ENCODE measurements at regions not wholly inside any gene's neighbourhood (a gene's known extent, or its start where the extent isn't known, plus 50 kb on each side); places are given as distances from the start of the nearest gene placed in this dataset.

- no peak overlapping the region for H2AFZ ChIP-seq (ENCODE audit: low read depth, low read length)
- peaks cover 3% of the 10 kb centered on the region for H3K9me3 ChIP-seq (ENCODE audit: insufficient read depth, low read depth, low read length)
- no peaks in the 10 kb centered on the region for H3K36me3 ChIP-seq (ENCODE audit: insufficient read depth, low read length)
- no peaks in the 10 kb centered on the region for H3K79me2 ChIP-seq (ENCODE audit: insufficient read depth, low read length)
- H3K27me3 Mint-ChIP-seq (ENCODE audit: low read depth, unreplicated experiment): peaks cover 67% of the 10 kb centered on the region
- peaks cover 12% of the 10 kb centered on the region for H3K27me3 ChIP-seq (ENCODE audit: insufficient read depth, low read length)
- no peak overlapping the region for H3K4me2 ChIP-seq (ENCODE audit: low read length)
- TF ChIP-seq EZH2 (IDR thresholded peaks at IDR 0.05; ENCODE audit: insufficient read depth, low read length): no peak
- no peak for TF ChIP-seq CTCF (IDR thresholded peaks at IDR 0.05; ENCODE audit: insufficient read depth, low read depth, low read length)
- no peak overlapping the region for H3K27ac ChIP-seq (ENCODE audit: low read depth, low read length)
- no peaks in the 10 kb centered on the region for H4K20me1 ChIP-seq (ENCODE audit: insufficient read depth, low read length)
- peaks cover 7% of the 10 kb centered on the region for H3K9me3 Mint-ChIP-seq (ENCODE audit: unreplicated experiment)
- no peaks in the 10 kb centered on the region for H3K36me3 Mint-ChIP-seq (ENCODE audit: low read depth, unreplicated experiment)
- no peak for FAIRE-seq
- peaks cover 27% of the 10 kb centered on the region for H3K4me1 ChIP-seq (ENCODE audit: insufficient read depth, low read length)
- no peak overlapping the region for H3K4me3 ChIP-seq (ENCODE audit: insufficient read depth, low read depth, low read length)
- no peak overlapping the region for H3K9ac ChIP-seq (ENCODE audit: low read length)
- no peak overlapping the region for H3K27ac Mint-ChIP-seq (ENCODE audit: unreplicated experiment)
- H3K4me1 Mint-ChIP-seq (ENCODE audit: low read depth, unreplicated experiment): peaks cover 4% of the 10 kb centered on the region
- H3K4me3 Mint-ChIP-seq (ENCODE audit: unreplicated experiment): no peak overlapping the region
- no peak for DNase-seq (ENCODE audit: low read depth)
These were observed 164.8 kb upstream of the FOXF1 start for GRCh38 chr16:86345516-86345915.

- FAIRE-seq: peak; percentile 17
- H3K9me3 ChIP-seq (ENCODE audit: insufficient read depth, low read depth, low read length): peaks cover 3% of the 10 kb centered on the region
- H3K27me3 Mint-ChIP-seq (ENCODE audit: low read depth, unreplicated experiment): peaks cover 71% of the 10 kb centered on the region
These were observed 164.3 kb upstream of the FOXF1 start for GRCh38 chr16:86346034-86346433.

More at GRCh38 chr16:86346034-86346433, 164.3 kb upstream of the FOXF1 start:
- Mint-ChIP-seq H3K4me1 (ENCODE audit: low read depth, unreplicated experiment) (peaks cover 4% of the 10 kb centered on the region), H3K36me3 (ENCODE audit: low read depth, unreplicated experiment) (no peaks in the 10 kb centered on the region), H3K27ac (ENCODE audit: unreplicated experiment) (no peak overlapping the region), H3K9me3 (ENCODE audit: unreplicated experiment) (peaks cover 7% of the 10 kb centered on the region), H3K4me3 (ENCODE audit: unreplicated experiment) (no peak overlapping the region)
- H3K4me3 ChIP-seq (ENCODE audit: insufficient read depth, low read depth, low read length): no peak overlapping the region
- no peak overlapping the region for H2AFZ ChIP-seq (ENCODE audit: low read depth, low read length)
- H3K4me2 ChIP-seq (ENCODE audit: low read length): no peak overlapping the region
- H3K27me3 ChIP-seq (ENCODE audit: insufficient read depth, low read length): peaks cover 14% of the 10 kb centered on the region
- H3K4me1 ChIP-seq (ENCODE audit: insufficient read depth, low read length): peaks cover 21% of the 10 kb centered on the region
- no peaks in the 10 kb centered on the region for H3K79me2 ChIP-seq (ENCODE audit: insufficient read depth, low read length)
- H3K36me3 ChIP-seq (ENCODE audit: insufficient read depth, low read length): no peaks in the 10 kb centered on the region
- TF ChIP-seq CTCF (IDR thresholded peaks at IDR 0.05; ENCODE audit: insufficient read depth, low read depth, low read length): no peak
- TF ChIP-seq EZH2 (IDR thresholded peaks at IDR 0.05; ENCODE audit: insufficient read depth, low read length): no peak
- no peak for DNase-seq (ENCODE audit: low read depth)
- H3K9ac ChIP-seq (ENCODE audit: low read length): no peak overlapping the region
- H3K27ac ChIP-seq (ENCODE audit: low read depth, low read length): no peak overlapping the region
- H4K20me1 ChIP-seq (ENCODE audit: insufficient read depth, low read length): no peaks in the 10 kb centered on the region

Measured in astrocyte (in vitro differentiated cells and primary cell).